ENCODE measurements at regions not wholly inside any gene's neighbourhood (a gene's known extent, or its start where the extent isn't known, plus 50 kb on each side); places are given as distances from the start of the nearest gene placed in this dataset.
"Not testable (repeated sequence)": the region's sequence is repeated elsewhere in the genome, so short reads cannot be mapped to it uniquely, and the experiment has no call there.

GRCh38 chr2:187194049-187194448 is 254.0 kb downstream of the CALCRL start:
- H3K4me1 Mint-ChIP-seq, result no peaks in the 10 kb centered on the region
- no peak for DNase-seq
- H3K36me3 Mint-ChIP-seq (ENCODE audit: low read depth), result no peaks in the 10 kb centered on the region
- ChIA-PET CTCF (no interaction called here), POLR2A (no interaction called here)
- no peak for ATAC-seq (ENCODE audit: low read depth)
- H3K27ac Mint-ChIP-seq, result no peak overlapping the region
- H3K27me3 Mint-ChIP-seq, result no peaks in the 10 kb centered on the region
- intact Hi-C loops (cut with micrococcal nuclease), result no loop called here
- H3K4me3 Mint-ChIP-seq, result no peak overlapping the region
- TF ChIP-seq CTCF (IDR thresholded peaks at IDR 0.05), result no peak
- no peaks in the 10 kb centered on the region for H3K9me3 Mint-ChIP-seq

- no peaks in the 10 kb centered on the region for H3K9me3 Mint-ChIP-seq
- intact Hi-C loops (cut with micrococcal nuclease), result no loop called here
- no peaks in the 10 kb centered on the region for H3K4me1 Mint-ChIP-seq
- CTCF ChIA-PET, result no interaction called here
- TF ChIP-seq CTCF (IDR thresholded peaks at IDR 0.05), result no peak
- DNase-seq (no peak), ATAC-seq (ENCODE audit: low read depth) (no peak)
- no peaks in the 10 kb centered on the region for H3K36me3 Mint-ChIP-seq (ENCODE audit: low read depth)
- POLR2A ChIA-PET, result no interaction called here
- no peak overlapping the region for H3K27ac Mint-ChIP-seq
- H3K27me3 Mint-ChIP-seq, result no peaks in the 10 kb centered on the region
- H3K4me3 Mint-ChIP-seq, result no peak overlapping the region
Measured at GRCh38 chr2:187188783-187189631, 259.0 kb downstream of the CALCRL start.

- intact Hi-C loops (cut with micrococcal nuclease), result no loop called here
- POLR2A ChIA-PET, result no interaction called here
- no peak for TF ChIP-seq CTCF (IDR thresholded peaks at IDR 0.05)
Measured at GRCh38 chr2:187187519-187187918, 260.5 kb downstream of the CALCRL start.

DNA sequence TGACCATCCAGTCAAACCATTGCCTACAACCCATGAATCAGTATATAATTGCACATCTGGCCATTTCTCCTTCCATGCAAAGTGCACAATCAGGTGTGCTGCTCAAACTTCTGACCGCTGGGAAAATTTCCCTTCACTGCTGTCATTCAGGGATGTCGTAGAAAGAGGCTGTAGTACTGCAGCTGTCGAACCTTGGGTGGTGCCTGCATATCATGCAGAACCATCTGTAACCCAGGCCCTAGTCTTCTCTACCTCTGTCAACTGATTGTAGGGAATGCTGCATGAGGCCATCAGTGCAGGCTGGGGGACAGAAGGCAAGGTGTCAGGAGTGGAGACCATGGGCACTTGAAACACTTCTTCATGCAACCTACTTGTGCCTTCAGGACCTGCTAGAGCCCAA is 267.5 kb downstream of the CALCRL start:
- intact Hi-C loops (cut with micrococcal nuclease), result no loop called here
- ChIA-PET CTCF (no interaction called here), POLR2A (no interaction called here)
- no peak for DNase-seq
- H3K4me1 Mint-ChIP-seq, result no peaks in the 10 kb centered on the region
- H3K27ac Mint-ChIP-seq, result no peak overlapping the region
- H3K36me3 Mint-ChIP-seq (ENCODE audit: low read depth), result no peaks in the 10 kb centered on the region
- H3K27me3 Mint-ChIP-seq, result no peaks in the 10 kb centered on the region
- TF ChIP-seq CTCF (IDR thresholded peaks at IDR 0.05), result no peak
- H3K9me3 Mint-ChIP-seq, result peaks cover 2% of the 10 kb centered on the region
- no peak for ATAC-seq (ENCODE audit: low read depth)
- H3K4me3 Mint-ChIP-seq, result no peak overlapping the region

More at GRCh38 chr2:187187519-187187918, 260.5 kb downstream of the CALCRL start:
- Mint-ChIP-seq H3K4me1 (no peaks in the 10 kb centered on the region), H3K27ac (no peak overlapping the region), H3K36me3 (ENCODE audit: low read depth) (no peaks in the 10 kb centered on the region), H3K9me3 (peaks cover 2% of the 10 kb centered on the region), H3K4me3 (no peak overlapping the region), H3K27me3 (no peaks in the 10 kb centered on the region)
- CTCF ChIA-PET, result no interaction called here
- ATAC-seq (ENCODE audit: low read depth) (no peak), DNase-seq (no peak)

DNA sequence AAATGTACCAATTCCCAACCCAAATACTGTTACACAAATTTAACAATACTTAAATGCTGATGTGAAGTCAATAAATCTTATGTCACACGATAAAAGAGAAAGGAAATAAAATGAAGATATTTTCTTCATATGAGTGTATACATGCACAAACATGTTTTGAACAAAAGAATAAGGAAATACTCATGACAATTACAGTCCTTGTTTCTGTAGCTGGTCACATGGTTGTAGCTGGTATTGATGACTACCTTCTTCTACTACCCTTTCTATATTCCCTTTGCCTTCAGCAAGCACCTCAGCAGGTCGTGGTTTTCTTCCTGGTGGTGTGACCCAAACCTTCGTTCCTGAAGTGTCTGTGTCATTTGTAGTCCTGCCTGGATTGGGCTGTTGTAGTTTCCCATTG is 269.2 kb downstream of the CALCRL start:
- intact Hi-C loops (cut with micrococcal nuclease); H3K36me3 Mint-ChIP-seq (ENCODE audit: low read depth); ATAC-seq (ENCODE audit: low read depth); H3K27me3 Mint-ChIP-seq; DNase-seq; H3K4me3 Mint-ChIP-seq; H3K27ac Mint-ChIP-seq; H3K4me1 Mint-ChIP-seq; CTCF ChIA-PET; POLR2A ChIA-PET; H3K9me3 Mint-ChIP-seq: not testable (repeated sequence)

DNA sequence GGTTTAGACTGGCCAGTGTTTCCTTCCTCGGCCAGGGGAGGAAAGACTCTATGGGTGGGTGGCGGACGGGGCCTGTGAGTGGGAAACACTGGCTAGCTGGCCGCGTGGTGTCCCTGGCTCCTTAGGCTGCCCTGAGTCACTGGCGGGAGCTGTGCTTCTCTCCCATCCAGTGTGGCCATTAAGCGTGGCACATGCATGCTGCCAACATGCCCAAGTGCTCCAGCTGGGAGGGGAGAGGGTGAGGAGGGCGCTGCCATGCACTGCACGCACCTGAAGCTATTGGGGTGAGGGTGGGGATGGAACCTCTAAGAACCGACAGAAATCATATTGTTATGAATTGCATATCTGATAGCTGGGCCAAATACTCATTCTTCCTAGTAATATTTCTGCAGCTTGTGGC is 270.8 kb downstream of the CALCRL start:
- ATAC-seq (ENCODE audit: low read depth) (no peak), DNase-seq (no peak)
- Mint-ChIP-seq H3K4me3 (no peak overlapping the region), H3K9me3 (no peaks in the 10 kb centered on the region), H3K27me3 (no peaks in the 10 kb centered on the region), H3K36me3 (ENCODE audit: low read depth) (no peaks in the 10 kb centered on the region), H3K27ac (no peak overlapping the region), H3K4me1 (no peaks in the 10 kb centered on the region)
- no peak for TF ChIP-seq CTCF (IDR thresholded peaks at IDR 0.05)
- POLR2A ChIA-PET, result no interaction called here
- intact Hi-C loops (cut with micrococcal nuclease), result no loop called here
- CTCF ChIA-PET, result no interaction called here
